Pancreas (tissue), 10 donors: ENCODE measurements at regions not wholly inside any gene's neighbourhood (a gene's known extent, or its start where the extent isn't known, plus 50 kb on each side); places are given as distances from the start of the nearest gene placed in this dataset.
A peak's percentile ranks its signal among the peaks of the same experiment; 100 is the strongest.

ENCODE experiments used
- ATAC-seq, 4 donors: fragments of 200-7000 bp; cut with Tn5 transposase; one replicate each; pipeline versions ENCODE4 v1.8.0 to v1.9.1; 2020; ENCODE audit warnings: mild to moderate bottlenecking in 4 of 4, moderate library complexity in 4 of 4
- DNase-seq, 6 donors: peaks; one replicate each; pipeline ENCODE4 v3.0.0-alpha.2; 2020
- FAIRE-seq: peaks from 2 replicates; lab custom pipeline; 2012; peaks lifted over from hg19 to GRCh38; lab: Jason Lieb, UNC
- H3K27ac ChIP-seq, 4 donors: fragments of 200-600 bp; sonication (generic); 1 replicate in 3 of 4; 2 replicates in 1 of 4; pipeline versions ENCODE4 v1.5.0 to v1.8.0; 2020
- H3K27me3 ChIP-seq, 4 donors: fragments of 200-600 bp; one replicate each; pipeline ENCODE4 v1.8.0; 2021
- H3K36me3 ChIP-seq, 3 donors: fragments of 200-600 bp; sonication (generic) in 1 of 3; one replicate each; pipeline versions ENCODE4 v1.5.0 to v1.8.0; 2020 to 2021
- H3K4me1 ChIP-seq, 3 donors: fragments of 200-600 bp; one replicate each; pipeline ENCODE4 v1.8.0; 2021
- H3K4me3 ChIP-seq, 4 donors: fragments of 200-600 bp; sonication (generic) in 2 of 4; one replicate each; pipeline versions ENCODE4 v1.5.0 to v1.8.0; 2020 to 2021
- H3K9me3 ChIP-seq, 4 donors: fragments of 200-600 bp; one replicate each; pipeline ENCODE4 v1.8.0; 2021
- WGBS, 2 donors: extraction: QIAGEN DNeasy Blood & Tissue Kit; methylation state at CpG; one replicate each; pipeline ENCODE4 v1.1.7; 2013; 5-methylcytosine and 5-hydroxymethylcytosine counted together
- intact Hi-C, 3 donors: fragments of 100-400 bp; cut with DNase I; formaldehyde crosslinking; loops; one replicate each; pipeline versions ENCODE4 v1.11.1 to v1.14.2; 2022
- TF ChIP-seq, protein P1 (sequence below), 4 donors: fragments of 200-600 bp; sonication (generic) in 3 of 4; IDR thresholded peaks; one replicate each; pipeline versions ENCODE4 v1.5.0 to v1.8.0; 2021; ENCODE audit warnings: antibody characterized with exemption in 4 of 4
- donor health status: healthy with polysubstance abuse.
- donor health status: DM: no; HTN: no; CAD: no; lungs with moderate emphysema.
- donor health status: DM: no; HTN: no; CAD: no.
- donor health status: control.
- donor health status: control.
- donor health status: Bipolar disorder and iron deficiency.
- donor health status: DM: yes; HTN: yes; CAD: no.
- donor health status: DM: no; HTN: no; CAD: no.
- donor health status: DM: no; HTN: no; CAD: no.
- donor health status: DM: yes; HTN: yes; CAD: no.

DNA sequence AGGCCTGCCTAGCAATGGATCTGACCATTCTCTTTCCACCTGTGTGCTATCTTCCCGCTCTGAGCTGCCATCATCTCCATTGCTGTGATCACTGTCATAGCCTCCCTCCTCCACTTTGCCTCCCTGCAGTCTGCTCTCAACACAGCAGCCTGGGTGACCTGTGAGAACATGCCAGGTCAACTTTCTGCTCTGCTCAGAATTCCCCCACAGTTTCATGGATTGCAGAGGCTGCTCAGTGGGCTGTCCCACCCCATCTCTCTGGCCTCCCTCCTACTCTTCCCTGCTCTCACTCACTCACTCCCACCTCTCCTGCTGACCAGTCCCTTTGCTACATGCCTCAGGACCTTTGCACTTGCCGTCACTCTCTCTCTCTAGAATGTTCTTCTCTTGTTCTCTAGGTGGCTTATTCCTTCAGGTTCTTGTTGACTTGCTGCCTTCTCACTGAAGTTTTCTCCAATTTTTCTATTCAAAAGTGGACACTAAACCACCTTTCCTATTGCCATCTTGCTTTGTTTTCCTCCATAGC lies 159.9 kb downstream of the CD83 start:
- TF ChIP-seq, protein P1, sequence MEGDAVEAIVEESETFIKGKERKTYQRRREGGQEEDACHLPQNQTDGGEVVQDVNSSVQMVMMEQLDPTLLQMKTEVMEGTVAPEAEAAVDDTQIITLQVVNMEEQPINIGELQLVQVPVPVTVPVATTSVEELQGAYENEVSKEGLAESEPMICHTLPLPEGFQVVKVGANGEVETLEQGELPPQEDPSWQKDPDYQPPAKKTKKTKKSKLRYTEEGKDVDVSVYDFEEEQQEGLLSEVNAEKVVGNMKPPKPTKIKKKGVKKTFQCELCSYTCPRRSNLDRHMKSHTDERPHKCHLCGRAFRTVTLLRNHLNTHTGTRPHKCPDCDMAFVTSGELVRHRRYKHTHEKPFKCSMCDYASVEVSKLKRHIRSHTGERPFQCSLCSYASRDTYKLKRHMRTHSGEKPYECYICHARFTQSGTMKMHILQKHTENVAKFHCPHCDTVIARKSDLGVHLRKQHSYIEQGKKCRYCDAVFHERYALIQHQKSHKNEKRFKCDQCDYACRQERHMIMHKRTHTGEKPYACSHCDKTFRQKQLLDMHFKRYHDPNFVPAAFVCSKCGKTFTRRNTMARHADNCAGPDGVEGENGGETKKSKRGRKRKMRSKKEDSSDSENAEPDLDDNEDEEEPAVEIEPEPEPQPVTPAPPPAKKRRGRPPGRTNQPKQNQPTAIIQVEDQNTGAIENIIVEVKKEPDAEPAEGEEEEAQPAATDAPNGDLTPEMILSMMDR (IDR thresholded peaks at IDR 0.05), result no peak
- Histone ChIP-seq H3K4me3 (no peak overlapping the region), H3K9me3 (no peaks in the 10 kb centered on the region), H3K27me3 (no peaks in the 10 kb centered on the region), H3K27ac (no peak overlapping the region), H3K36me3 (no peaks in the 10 kb centered on the region), H3K4me1 (no peaks in the 10 kb centered on the region)
- 92 to 95% methylated on average over 2 of the region's 2 CpGs for WGBS, 2 donors
- peak in 1 of 4 donors; percentile 12 for ATAC-seq
- intact Hi-C loops, result no loop called here
- no peak for FAIRE-seq
- DNase-seq, result no peak

DNA sequence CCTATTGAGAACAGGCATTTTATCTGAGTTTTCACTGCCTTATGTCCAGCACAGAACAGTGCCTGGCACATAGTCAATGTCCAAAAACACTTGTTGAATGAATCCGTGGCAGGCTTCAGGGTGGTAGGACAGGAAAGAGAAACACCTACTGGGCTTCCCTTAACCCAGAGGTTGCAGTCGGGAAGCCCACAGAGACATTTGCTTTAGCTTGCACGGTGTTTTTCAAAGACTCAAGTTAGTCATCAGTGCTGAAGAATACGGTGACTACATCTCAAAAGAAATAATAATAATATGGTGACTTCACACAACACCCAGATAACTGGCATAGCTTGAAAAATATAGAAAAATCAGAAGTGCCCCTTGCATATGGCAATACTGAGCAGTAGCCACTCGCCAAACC lies 160.4 kb downstream of the CD83 start:
- no peaks in the 10 kb centered on the region for H3K27me3 ChIP-seq
- no peak for DNase-seq
- no peak for FAIRE-seq
- WGBS, 2 donors, result 87 to 88% methylated on average over 5 of the region's 5 CpGs
- H3K27ac ChIP-seq, result no peak overlapping the region
- TF ChIP-seq, protein P1 (IDR thresholded peaks at IDR 0.05), result no peak
- ATAC-seq, result no peak
- intact Hi-C loops, result no loop called here
- no peaks in the 10 kb centered on the region for H3K9me3 ChIP-seq
- H3K4me1 ChIP-seq, result no peaks in the 10 kb centered on the region
- H3K36me3 ChIP-seq, result no peaks in the 10 kb centered on the region
- H3K4me3 ChIP-seq, result no peak overlapping the region

DNA sequence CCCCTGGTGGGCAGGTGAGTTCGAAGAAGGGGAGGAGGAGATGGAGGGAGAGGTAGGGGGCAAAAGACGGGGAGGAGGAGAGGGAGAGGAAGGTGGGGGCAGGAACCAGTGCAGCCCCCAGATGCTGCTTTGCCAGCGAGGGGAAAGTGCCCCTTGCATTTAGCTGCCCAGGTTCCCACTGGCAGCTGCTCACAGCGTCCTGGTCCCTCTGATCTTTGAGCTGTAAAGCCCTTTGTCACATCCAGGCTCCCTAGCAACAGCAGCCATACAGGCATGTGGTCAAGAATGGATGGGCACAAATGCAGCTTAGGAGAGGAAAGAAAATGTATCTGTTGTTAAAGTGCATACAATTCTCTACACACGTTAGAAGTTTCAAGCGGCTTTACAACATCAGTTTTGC lies 160.9 kb downstream of the CD83 start:
- ATAC-seq, result no peak
- Histone ChIP-seq H3K27me3 (no peaks in the 10 kb centered on the region), H3K36me3 (no peaks in the 10 kb centered on the region), H3K4me1 (no peaks in the 10 kb centered on the region), H3K27ac (no peak overlapping the region), H3K4me3 (no peak overlapping the region), H3K9me3 (no peaks in the 10 kb centered on the region)
- FAIRE-seq, result no peak
- intact Hi-C loops, result no loop called here
- TF ChIP-seq, protein P1 (IDR thresholded peaks at IDR 0.05), result no peak
- WGBS, 2 donors, result 79 to 92% methylated on average over 6 of the region's 6 CpGs
- DNase-seq, result no peak

DNA sequence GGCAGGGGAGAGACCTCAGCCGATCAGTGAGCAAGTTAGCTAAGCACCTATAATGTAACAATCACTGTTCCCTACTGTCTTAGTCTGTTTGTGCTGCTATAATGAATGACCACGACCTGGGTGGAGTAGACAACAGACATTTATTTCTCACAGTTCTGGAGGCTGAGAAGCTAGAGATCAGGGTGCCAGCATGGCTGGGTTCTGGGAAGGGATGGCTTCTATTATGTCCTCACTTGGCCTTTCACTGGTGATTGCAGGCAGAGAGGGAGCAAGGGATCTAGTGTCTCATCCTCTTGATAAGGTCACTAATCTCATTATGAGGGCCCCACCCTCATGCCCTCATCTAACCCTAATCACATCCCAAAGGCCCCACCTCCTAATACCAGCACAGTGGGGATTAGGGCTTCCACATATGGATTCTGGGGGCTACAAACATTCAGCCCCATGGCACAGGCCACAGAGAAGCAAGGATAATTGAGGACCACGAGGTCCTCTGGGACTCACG lies 162.5 kb downstream of the CD83 start:
- TF ChIP-seq, protein P1 (IDR thresholded peaks at IDR 0.05), result no peak
- WGBS, 2 donors, result 74 to 85% methylated on average over 4 of the region's 4 CpGs
- H3K27me3 ChIP-seq, result no peaks in the 10 kb centered on the region

DNA sequence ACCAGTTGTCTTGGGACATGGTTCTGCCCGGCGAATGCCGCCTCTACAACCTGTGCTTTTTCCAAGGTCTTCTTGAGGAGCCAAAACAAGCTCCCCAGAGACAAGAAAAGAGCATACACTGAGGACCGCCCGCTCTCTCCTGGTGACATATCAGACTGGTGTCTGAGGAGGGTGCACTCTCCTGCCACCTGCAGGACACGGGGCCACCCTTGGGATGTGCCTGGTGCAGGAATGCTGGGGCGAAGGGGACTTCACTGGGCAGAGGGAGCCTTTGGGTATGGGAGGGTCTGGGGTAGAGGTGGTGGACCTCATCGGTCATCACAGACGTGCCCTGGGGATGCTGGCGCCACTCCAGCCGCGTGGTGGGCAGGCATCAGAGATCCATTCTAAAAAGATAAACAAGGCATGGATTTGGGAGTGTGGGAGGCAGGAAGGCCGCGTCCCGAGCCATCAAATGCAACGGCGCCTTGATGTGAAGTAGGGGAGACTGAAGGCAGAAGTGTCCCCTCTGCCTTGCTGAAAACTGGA lies 163.3 kb downstream of the CD83 start:
- ATAC-seq, result no peak
- intact Hi-C loops, result no loop called here

More for the DNA sequence above, 162.5 kb downstream of the CD83 start:
- intact Hi-C loops, result no loop called here
- DNase-seq, result no peak
- Histone ChIP-seq H3K27ac (no peak overlapping the region), H3K36me3 (no peaks in the 10 kb centered on the region), H3K9me3 (no peaks in the 10 kb centered on the region), H3K4me1 (no peaks in the 10 kb centered on the region), H3K4me3 (no peak overlapping the region)
- no peak for FAIRE-seq
- ATAC-seq, result no peak

More for the DNA sequence above, 163.3 kb downstream of the CD83 start:
- no peaks in the 10 kb centered on the region for H3K9me3 ChIP-seq
- FAIRE-seq, result no peak
- TF ChIP-seq, protein P1 (IDR thresholded peaks at IDR 0.05), result no peak
- no peak overlapping the region for H3K27ac ChIP-seq
- H3K4me3 ChIP-seq, result no peak overlapping the region
- H3K36me3 ChIP-seq, result no peaks in the 10 kb centered on the region
- WGBS, 2 donors, result 91 to 96% methylated on average over 17 of the region's 17 CpGs
- H3K27me3 ChIP-seq, result no peaks in the 10 kb centered on the region
- H3K4me1 ChIP-seq, result no peaks in the 10 kb centered on the region
- DNase-seq, result no peak
